Fibroblast of skin of left quadriceps (primary cell): ENCODE measurements at regions not wholly inside any gene's neighbourhood (a gene's known extent, or its start where the extent isn't known, plus 50 kb on each side); places are given as distances from the start of the nearest gene placed in this dataset.

ENCODE experiments used
- DNase-seq, 2 experiments: peaks; one replicate each; pipeline ENCODE4 v3.0.0-alpha.2; 2013; ENCODE audit warnings: low read depth in 2 of 2

DNA sequence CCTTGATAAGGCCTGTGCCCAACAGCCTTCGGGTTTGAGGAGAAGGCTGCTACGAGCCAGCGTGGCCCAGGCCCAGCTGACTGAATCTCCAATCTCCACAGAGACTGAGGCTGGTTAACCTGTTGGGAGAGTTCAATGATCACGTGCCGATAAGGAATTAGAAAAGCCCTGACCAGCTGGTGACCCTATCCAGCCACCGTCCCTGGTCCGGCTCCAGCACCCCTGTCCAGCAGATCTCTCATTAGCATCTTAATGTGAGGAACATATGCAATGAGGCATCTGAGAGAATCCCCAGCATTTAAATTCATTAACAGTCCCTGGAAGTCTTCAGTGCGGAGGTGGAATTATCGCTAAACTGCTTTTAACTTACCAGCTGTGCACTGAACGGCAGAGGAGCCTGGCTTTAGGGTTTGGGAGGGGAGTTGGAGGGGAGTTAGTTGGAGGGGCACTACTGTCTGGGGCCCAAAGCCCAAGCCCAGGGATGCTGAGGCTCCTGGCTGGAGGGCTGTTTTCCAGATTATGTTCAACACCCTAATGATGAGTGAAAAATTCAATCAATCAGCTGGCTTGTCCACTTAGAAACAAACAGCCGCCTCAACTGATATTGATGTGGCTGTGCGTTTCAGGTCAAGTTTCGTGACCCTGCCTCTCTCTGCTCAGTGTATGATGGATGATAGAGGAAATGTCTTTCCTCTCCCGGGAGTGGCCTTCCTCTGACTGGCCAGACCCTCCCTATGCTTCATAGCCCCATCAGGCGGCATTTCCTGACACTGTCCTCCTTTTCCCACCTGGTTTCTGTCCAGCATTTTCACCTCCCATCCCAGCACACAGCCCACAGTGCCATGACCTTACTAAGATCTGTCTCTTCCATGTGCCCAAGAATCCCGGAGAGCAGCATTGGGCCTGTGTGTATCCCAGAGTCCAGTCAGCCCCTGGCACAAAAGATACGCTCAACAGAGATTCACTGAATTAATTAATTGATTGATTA lies 184.5 kb downstream of the CCT6B start:
- no peak for DNase-seq

DNA sequence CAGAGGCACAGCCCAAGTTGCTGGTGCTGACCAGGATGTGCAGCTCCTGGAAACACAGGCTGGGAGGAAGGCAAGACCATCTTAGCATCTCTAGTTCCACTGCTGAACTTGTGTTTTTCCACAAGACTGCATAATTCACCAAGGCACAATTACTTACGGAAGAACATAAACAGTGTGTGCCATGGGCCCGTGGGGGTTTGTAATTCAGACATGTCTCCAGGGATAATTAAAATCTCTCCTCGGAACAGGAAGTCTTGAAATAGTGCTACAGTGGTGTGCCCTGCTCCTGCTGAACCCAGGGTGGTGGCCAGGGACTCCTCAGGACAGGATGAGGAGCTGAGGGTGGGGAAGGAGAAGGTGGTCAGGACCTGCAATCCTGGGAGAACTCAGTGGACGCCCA lies 188.2 kb downstream of the CCT6B start:
- no peak for DNase-seq

DNA sequence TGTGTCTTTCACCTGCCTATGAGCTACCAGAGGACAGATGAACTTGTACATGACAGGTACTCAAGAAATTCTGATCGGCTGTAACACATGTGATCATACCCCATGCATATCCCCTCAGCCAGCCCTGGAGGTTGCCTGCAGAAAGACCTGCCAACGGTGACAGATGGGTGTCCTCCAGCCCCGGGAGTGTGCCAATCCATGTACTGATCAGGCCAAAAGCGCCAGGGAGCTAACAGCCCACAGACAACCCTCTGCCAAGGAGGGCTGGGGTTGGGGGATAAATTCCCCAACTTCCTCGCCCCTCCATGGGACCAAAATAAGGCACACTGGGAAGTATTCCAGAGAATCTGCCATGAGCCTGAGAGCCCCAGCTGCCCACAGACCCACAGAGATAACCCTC lies 189.4 kb downstream of the CCT6B start:
- DNase-seq: no peak

DNA sequence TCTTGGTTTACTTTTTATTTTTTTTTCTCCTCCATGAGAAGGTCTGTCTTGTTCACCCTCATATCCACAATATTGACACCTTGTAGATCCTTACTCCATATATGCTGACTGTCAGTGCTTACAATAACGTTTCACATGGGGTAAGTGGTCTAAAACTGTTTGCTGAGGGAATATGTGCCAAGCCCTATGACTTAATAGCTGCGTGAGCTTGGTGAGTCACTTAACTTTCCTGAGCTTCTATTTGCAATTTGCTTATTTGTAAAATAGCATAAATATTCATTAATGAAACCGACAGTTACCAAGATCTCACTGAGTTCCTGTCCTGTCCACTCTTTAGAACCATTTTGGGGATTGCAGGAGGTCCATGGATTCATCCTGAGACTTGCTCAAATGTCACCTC lies 190.7 kb downstream of the CCT6B start:
- no peak for DNase-seq

DNA sequence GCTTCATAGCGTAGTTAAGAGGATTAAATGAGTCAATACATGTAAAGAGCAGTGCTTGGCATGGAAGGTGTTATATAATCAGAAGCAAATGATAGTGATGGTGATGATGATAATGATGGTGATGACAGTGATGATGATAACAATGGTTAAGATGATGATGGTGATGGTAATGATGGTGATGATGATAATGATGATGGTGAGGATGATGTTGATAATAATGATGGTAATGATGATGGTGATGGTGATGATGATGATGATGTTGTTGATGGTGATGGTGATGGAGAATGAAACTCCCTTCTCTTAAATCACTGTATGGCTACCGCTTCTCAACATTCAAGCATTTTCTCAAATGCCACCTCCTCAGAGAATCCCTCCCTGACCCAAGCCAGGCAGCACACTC lies 190.5 kb downstream of the TMEM132E start:
- DNase-seq: no peak

DNA sequence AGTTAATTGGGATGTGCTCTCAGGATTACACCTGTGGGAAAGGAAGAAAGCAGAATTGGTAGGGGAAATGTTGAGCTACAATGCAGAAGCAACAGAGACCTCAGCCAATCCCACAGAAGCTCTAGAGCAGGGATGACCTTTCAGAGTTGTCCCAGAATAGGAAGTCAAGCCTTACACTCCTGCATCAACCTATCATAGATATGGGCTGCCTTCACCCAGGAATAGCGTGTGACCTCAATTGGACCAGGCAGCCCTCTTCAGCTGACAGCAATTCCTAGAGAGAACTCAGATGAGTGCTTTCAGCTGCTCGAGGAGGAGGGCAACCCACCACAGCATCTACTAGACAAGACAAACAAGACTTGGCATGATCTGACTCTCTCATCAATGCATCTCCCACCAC lies 189.7 kb downstream of the TMEM132E start:
- DNase-seq: no peak

DNA sequence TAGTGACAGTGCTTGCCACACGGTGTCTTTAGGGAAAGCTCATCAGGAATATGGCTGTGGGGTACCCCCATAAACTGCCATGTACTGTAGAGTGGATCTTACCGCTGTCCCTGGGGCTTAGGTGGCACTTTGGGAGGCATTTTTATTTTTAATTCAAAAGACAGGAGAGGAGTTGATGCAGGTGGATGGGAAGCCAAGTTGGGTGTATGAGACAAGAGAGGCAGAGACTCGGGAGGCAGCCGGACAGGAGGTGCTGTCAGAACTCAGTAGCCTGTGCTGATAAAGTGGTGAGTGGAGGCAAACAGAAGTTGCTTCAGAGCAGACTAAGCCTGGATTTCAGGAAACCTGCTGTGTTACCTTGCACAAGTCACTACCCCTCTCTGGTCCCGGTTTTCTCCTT lies 185.9 kb downstream of the TMEM132E start:
- no peak for DNase-seq

DNA sequence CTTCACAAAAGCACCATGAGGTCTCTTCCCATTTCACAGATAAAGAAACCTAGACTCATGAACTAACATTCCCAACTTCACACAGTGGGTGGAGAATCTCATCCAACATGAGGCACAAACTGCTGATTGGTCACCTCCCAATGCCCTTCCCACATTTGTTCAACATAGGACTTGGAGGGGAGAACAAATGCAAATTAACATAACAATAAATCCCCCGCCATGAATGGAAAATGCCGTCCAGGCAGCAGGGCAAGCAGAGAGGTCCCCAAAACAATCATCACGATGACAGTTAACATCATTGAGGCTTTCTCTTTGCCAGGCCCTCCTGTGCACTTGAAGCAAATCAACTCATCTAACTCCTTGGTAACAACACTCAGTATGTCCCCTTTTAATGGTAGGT lies 185.3 kb downstream of the TMEM132E start:
- DNase-seq: no peak

DNA sequence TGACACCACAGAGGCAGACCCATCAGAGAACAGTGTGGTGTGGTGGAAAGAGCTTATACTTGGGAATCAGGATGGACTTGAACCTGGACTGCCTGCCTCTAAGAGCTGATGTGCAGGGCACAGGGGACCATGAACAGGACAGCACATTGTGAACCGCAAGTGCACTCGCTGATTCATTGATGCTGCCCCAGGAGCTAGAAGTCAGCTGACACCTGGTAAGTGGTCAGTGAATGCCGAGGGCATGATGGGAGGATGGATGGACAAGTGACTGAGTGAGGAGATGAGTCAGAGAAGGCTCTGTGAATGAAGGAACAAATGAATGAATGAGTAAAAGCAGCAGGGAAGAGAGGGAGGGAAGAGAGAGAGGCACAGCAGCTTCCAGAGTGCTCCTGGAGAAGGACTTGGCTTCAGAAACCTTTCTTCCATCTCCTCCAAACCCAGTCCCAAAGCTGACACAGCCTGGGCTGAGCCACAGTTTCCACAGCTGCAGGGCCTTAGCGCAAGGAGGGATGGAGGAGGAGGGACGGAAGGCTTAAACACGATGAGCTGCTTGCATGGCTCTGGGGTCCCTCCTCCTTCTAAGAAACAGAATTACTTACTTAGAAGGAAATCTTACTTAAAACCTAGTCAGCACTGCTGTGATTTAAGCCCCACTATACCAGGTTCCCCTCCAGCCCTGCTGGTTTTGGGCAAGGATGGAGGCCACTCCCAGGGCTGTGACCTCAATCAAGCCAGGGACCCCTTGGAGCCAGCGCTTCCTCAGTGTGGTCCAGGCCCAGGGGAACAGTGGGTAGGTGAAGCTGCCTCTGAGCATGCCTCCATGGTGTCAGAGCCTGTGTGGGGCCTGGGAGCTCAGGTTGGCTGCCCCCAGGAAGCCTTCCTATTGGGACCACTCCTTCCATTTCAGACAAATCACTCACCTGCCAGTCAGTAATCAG lies 184.6 kb downstream of the TMEM132E start:
- DNase-seq: no peak

DNA sequence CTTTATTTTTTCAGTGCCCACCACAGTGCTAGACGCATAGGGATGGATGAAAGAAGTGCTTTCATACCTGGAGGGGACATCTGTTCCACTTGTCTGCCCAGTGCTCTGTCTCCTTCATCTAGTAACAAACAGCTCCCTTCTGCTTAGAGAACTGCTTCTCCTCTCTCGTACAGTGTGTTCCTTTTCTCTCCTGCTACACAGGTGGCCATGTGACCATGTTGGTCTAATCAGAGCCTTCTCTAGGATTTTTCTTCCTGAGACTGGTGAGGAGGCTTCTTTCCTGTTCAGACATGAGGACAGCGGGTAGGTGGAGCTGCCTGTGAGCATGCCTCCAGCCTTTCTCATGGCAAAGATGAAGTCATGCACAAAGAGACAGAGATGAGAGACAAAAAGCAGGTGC lies 182.7 kb downstream of the TMEM132E start:
- DNase-seq: no peak

DNA sequence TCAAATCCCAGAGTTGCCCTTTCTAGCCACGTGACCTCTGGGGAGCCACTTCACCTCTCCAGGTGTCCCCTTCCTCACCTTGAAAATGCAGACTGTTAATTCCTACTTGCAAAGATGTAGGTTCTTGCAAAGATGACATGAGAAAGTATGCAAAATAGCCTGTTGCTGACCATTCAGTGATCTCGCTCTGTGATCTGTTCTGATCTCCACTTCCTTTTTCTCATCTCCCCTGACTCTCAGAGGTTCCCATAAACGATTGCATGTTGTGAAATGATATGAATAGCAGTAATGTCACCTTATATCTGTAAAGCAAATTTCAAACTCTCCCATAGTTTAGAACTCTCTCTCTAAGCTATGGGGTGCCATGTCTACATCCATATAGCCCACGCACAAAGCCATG lies 182.3 kb downstream of the TMEM132E start:
- no peak for DNase-seq

DNA sequence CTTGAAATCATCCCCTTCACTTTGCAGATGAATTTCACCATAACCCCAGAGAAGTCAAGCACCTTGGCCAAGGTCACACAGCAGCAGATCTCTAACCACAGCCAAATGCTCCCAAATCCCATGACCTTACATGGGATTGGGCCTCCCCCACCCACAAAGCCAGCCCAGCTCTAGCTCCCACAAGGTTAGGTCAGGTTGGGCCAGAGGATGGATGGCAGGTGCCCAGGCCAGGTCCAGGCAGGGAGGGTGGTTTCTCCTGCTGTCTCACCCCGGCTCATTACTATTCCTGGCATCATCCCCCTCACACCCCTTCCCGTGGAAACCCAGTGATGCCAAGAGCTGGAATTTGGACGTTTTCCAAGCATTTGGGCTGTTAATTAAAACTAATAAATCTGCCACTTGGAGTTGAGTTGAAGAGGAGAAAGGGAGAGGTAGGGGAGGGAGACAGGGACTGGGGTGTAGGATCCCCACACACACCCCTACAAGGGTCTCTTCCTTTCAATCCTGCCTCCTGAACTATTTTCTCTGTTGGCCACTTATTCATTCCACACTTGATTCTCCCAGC lies 181.6 kb downstream of the TMEM132E start:
- no peak for DNase-seq

DNA sequence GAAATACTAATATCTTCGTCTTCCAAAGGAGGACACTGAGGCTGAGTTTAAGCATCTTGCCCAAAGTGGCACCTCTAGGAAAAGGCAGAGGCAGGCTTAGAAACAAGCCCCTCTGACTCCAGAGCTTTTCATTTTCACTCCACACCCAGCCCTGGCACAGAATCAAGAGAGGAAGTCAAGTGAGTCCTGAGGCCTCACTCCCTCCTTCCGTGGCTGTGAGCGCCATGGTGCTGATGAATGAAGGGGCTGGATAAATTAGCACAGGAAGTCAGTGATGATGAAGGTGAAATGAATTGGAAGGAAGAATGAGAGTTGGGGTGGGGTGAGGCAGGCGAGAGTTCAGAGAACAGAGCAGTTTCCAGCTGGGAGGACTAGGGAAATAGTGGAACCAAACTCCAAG lies 179.3 kb downstream of the TMEM132E start:
- DNase-seq: no peak

DNA sequence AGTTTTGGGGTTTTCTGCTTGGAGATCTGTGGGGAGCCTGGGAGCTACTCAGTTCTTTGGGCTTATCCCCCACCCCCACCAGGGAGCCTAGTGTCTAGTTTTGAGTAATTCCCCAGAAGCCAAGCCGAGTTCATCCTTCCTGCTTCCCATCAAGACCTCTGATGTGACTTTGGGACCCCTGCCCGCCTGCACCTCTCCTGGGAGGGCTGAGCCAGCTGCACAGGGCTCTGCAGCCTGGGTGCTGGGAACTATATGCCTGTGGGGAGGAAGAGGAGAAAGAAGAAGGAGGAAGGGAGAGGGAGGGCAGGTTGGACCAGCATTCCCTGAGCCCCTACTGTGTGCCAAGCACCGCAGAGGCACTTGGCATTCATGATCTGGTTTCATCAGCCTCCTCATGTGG lies 178.9 kb downstream of the TMEM132E start:
- DNase-seq: no peak

DNA sequence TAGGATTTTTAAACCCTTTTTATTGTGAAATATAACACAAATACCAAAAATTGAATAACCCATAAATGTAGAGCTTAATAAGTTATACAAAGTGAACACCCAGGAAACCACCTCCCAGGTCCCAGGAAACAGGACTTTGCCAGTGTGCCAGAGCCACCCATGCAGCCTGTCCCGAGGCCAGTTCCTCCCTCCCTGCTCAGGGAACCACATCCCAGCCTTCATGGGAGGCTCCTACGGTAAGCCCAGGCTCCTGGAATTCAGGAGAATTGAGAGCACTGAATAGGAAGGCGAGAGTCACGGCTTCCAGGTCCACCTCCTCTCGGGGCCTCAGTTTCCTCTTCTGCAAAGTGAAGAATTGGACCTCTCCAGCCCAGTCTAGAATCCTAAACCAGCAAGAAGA lies 178.2 kb downstream of the TMEM132E start:
- no peak for DNase-seq

DNA sequence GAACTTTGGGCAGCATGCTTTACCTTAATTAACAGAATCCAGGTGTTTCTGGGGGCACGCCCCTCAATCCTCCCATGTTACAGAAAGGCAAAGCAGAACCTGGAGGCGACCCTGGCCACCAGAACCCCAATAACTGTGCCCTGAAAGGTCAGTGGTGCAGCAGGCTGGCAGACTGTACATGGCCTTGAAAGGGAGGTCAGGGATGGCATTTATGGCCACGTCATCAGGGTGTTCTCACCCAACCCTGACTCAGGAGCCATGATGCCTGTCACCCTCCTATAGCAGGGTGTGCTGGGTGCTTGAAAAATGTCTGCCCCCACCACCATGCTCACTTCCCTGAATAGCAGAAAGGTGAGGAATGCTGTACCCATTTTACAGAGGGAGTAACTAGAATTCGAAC lies 177.7 kb downstream of the TMEM132E start:
- no peak for DNase-seq

DNA sequence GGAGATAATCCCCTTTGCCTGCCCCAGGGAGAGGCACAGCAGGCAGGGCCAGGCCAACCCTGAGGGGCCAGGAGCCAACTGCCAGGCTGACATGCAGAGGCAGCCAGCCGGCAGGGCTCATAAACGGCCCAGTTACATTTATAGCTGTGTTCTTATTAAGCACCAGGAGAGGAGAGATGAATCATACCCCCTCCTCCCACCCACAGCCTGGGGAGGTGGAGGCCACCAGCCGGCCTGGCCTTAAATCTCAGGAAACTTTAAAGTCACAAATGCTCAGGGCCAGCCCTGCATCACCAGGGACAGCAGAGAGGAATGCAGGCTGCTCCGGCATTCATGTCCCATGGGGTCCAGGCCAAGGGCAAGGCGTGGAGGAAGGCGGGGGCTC lies 177.2 kb downstream of the TMEM132E start:
- DNase-seq: no peak

DNA sequence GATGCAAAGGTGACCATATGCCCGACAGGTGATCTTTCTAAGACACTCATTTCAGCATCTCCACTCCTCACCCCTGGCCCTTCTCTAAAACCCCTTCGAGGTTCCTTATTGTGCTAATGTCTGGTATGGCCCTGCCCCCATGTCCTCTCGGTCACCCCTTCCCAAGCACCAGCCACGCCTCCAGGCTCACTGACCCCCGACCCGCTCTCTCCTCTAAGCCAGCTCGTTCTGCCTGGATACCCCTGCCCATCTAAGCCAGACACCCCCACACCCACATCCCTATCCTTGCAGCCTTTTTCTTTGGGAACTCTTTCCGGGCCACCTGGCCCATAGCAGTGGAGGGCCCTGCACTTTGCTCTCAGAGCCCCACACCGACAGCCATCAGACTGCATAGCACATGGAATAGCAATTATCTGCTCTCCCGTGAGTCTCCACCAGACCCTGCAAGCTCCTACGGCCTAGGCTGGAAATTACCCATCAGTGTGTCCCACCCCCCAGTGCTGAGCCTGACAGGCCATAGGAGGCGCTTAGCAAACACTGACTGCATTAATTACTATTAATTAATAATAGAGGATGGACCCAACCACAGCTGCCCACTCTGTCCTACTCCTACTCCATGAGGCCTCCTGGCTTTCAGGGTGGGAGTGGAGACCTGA lies 176.7 kb downstream of the TMEM132E start:
- DNase-seq: no peak

DNA sequence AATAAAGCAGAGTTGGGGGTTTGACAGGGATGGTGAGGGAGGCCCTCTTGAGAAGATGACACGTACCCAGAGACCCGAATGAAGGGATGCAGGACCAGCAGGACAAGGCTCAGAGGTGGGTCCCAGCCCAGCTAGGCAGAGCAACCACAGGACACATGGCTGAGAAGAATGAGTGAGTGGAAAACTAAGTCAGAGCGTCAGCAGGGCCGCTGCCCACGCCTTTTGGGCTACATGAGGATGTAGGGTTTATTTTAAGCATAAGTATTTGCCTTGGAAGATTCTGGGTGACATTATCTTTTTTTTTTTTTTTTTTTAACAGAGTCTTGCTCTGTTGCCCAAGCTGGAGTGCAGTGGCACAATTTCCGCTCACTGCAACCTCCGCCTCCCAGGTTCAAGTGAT lies 176.0 kb downstream of the TMEM132E start:
- DNase-seq: no peak

DNA sequence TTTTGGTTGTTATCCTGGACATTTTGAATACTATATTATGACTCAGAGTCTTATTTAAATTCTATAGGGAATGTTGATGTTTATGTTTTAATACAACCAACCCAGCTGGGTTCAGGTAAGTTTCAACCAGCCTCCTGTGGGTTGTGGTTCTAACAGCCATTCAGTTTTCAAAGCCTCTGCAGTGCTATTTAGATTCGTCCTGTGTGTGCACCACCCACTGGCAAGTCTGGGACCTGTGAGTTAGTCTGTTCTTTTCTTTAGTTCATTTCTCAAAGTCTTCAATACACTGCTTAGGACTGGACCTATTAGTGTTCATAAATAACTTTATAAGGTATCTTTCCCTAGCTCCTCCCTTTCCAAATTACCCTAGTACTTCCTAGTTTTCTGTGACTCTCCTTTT lies 170.6 kb downstream of the TMEM132E start:
- no peak for DNase-seq

DNA sequence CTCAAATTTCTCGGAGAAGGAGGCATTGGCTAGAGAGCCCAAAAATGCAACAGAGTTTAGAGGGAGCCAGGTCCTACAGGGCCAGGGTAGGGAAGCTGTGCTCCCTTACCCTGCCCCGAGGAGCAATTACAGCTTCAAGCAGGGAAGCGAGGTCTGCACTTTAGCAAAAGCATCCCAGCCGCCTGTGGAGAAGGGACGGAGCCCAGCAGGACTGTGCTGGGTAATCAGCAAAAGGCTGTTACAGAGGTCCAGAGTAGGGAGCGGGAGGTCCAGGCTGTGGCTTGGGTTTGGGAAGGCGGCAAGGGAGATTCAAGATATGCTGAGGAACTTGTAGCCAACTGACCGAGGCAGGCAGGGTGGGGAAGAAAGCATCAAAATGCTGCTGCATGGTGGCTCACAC lies 162.6 kb downstream of the TMEM132E start:
- DNase-seq: no peak
